Effector memory CD8-positive, alpha-beta T cell (primary cell): ENCODE measurements at regions not wholly inside any gene's neighbourhood (a gene's known extent, or its start where the extent isn't known, plus 50 kb on each side); places are given as distances from the start of the nearest gene placed in this dataset.

Experiments
- ATAC-seq: fragments of 150-1000 bp; cut with Tn5 transposase; replicated peaks from 2 replicates; pipeline ENCODE4 v1.10.0; 2021; ENCODE audit warnings: mild to moderate bottlenecking, moderate library complexity
- DNase-seq, 3 experiments: peaks; one replicate each; pipeline ENCODE4 v3.0.0; 2021
- H3K27ac Mint-ChIP-seq, 2 donors: one replicate each; pipeline ENCODE4 v1.8.0; 2022; ENCODE audit warnings: mild to moderate bottlenecking in 2 of 2, mixed read lengths in 2 of 2, moderate library complexity in 2 of 2
- H3K27me3 Mint-ChIP-seq, 2 donors: one replicate each; pipeline ENCODE4 v1.8.0; 2022; ENCODE audit warnings: mixed read lengths in 2 of 2
- H3K36me3 Mint-ChIP-seq: one replicate; pipeline ENCODE4 v1.8.0; 2022; ENCODE audit warnings: mild to moderate bottlenecking, moderate library complexity, mixed read lengths; ENCODE audit not compliant: insufficient read depth
- H3K4me1 Mint-ChIP-seq, 2 donors: one replicate each; pipeline ENCODE4 v1.8.0; 2022; ENCODE audit warnings: low read depth in 2 of 2, mixed read lengths in 2 of 2
- H3K4me3 Mint-ChIP-seq, 2 donors: one replicate each; pipeline ENCODE4 v1.8.0; 2022; ENCODE audit warnings: mild to moderate bottlenecking in 2 of 2, mixed read lengths in 2 of 2, moderate library complexity in 2 of 2
- H3K9me3 Mint-ChIP-seq, 2 donors: one replicate each; pipeline ENCODE4 v1.8.0; 2022; ENCODE audit warnings: mixed read lengths in 2 of 2

- no peaks in the 10 kb centered on the region for H3K27me3 Mint-ChIP-seq
- ATAC-seq, result no peak
- no peak overlapping the region for H3K27ac Mint-ChIP-seq
- no peaks in the 10 kb centered on the region for H3K4me1 Mint-ChIP-seq
- H3K9me3 Mint-ChIP-seq, result peaks cover 4 to 5% of the 10 kb centered on the region in 2 donors
- no peak overlapping the region for H3K4me3 Mint-ChIP-seq
- H3K36me3 Mint-ChIP-seq, result no peaks in the 10 kb centered on the region
- no peak for DNase-seq
Measured at GRCh38 chr17:71935341-71935740, 185.5 kb upstream of the SOX9 start.

DNA sequence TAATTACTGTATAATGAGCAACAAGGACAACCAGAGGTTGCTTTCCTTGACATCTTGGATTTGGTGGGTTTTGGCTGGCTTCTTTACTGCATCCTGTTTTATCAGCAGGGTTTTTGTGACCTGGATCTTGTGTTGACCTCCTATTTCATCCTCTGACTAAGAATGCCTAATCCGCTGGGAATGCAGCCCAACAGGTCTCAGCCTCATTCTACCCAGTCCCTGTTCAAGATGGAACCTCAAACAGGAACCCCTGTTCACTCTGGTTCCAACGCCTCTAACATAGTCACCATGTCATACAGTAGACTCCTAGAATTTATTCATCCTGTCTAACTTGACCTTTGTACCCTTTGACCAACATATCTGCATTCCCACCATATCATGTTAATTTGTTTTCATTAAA is 183.8 kb upstream of the SOX9 start:
- ATAC-seq (no peak), DNase-seq (no peak)
- Mint-ChIP-seq H3K27ac (no peak overlapping the region), H3K4me1 (no peaks in the 10 kb centered on the region), H3K9me3 (peaks cover 2 to 5% of the 10 kb centered on the region in 2 donors), H3K4me3 (no peak overlapping the region), H3K36me3 (no peaks in the 10 kb centered on the region), H3K27me3 (no peaks in the 10 kb centered on the region)

GRCh38 chr17:71937914-71938313 is 182.9 kb upstream of the SOX9 start:
- Mint-ChIP-seq H3K4me1 (no peaks in the 10 kb centered on the region), H3K36me3 (no peaks in the 10 kb centered on the region), H3K27ac (no peak overlapping the region), H3K27me3 (no peaks in the 10 kb centered on the region), H3K9me3 (peaks cover 2 to 5% of the 10 kb centered on the region in 2 donors), H3K4me3 (no peak overlapping the region)
- DNase-seq (no peak), ATAC-seq (no peak)

DNA sequence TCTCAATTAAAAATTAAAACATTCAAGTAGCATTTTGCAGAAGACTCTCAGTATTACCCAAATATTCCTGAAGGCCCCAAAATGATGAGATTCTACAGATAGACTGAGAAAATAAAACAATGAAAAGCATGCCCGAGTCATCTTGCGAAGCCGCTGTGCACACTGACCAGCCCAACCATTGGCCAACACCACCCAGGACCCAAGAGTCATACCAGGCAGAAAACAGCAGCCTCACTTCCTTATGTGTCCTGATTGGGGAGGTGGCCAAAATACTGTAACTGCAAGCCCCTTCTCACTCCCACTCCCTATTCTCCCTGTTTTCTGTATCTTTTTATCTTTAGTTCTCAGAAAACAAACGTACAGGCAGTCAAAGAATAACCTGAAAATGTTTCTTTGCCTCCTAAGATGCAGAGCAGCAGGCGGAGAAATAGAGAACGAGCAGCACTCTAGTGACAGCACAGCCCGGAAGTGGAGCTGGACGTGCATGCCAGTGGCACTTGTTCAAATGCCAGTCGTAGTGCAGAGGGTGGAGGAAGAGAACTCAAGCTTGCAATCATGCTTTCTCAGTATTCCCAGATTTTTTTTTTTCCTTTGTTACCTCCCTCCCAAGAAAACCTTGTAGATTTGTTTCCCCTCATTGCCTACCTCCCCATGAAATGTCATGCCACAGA is 182.3 kb upstream of the SOX9 start:
- no peak for ATAC-seq
- Mint-ChIP-seq H3K9me3 (peaks cover 2 to 5% of the 10 kb centered on the region in 2 donors), H3K4me3 (no peak overlapping the region), H3K27ac (no peak overlapping the region), H3K27me3 (no peaks in the 10 kb centered on the region), H3K36me3 (no peaks in the 10 kb centered on the region), H3K4me1 (no peaks in the 10 kb centered on the region)
- no peak for DNase-seq

DNA sequence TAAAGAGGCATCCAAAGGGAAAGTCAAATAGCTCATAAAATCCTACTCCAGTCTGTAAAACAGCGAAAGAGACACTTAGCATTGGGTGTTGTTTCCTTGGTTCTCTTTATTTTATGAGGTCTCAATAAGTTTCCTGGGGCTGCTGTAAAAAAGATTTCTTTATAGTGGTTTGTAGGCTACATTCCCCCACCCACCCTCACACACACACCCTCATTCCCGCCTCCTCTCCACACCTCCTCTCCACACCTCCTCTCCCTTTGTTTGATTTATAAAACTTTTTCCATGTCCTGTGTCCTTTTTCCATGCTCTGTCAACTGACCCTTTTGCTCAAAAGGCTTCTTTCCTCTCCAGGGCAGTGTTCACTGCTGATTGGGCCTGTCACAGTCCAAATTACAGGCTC is 178.9 kb upstream of the SOX9 start:
- Mint-ChIP-seq H3K27ac (no peak overlapping the region), H3K9me3 (peaks cover 2 to 22% of the 10 kb centered on the region in 2 donors), H3K27me3 (no peaks in the 10 kb centered on the region), H3K4me3 (no peak overlapping the region), H3K4me1 (no peaks in the 10 kb centered on the region), H3K36me3 (no peaks in the 10 kb centered on the region)
- no peak for ATAC-seq
- DNase-seq, result no peak

DNA sequence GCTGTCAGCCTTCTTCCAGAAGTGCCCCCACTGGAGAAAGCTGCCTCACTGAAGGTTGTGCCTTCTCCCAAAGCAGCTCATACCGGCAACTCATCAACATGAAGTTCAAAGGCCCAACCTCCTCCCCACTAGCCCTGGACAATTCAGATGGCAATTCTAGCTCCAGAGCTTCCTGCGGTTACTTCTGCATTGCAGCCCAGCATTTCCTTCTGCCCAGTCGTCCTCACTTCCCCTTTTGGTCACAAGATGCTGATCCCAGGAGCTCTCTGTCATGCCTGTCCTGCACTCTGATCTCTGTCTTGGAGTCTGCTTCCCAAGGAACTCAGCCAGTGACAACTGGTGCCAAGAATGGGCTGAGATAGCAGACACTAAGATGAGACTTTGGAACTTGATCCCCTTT is 178.2 kb upstream of the SOX9 start:
- ATAC-seq, result no peak
- no peaks in the 10 kb centered on the region for H3K27me3 Mint-ChIP-seq

DNA sequence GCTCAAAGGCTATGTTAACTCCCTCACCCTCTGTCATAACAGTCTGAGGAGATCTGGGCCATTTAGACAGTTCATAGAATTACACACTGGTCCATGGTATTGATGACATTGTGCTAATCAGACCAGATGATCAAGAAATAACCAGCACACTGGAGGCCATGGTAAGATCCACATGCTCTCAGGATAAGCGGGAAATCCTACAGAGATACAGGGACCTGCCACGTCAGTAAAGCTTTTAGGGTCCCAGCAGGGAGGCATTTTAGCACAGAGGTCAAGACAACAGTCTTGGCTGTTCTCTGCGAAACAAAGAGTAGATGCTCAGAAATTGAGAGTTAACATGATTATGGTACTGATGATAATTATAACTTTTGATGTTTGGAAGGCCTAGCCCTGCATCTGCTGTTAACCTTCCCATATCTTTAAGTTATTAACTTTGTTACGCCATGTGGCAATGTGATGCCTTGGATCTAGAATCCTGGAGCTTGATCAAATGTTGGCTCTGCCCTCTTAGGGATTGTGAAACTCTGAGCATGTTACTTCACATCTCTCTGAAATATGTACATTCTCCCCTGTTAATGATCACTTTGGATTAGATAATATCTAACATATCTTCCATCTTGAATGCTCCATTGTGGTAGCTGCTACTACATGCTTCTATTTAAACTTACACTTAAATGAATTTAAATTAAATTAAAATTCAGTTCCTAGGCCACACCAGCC is 172.0 kb upstream of the SOX9 start:
- no peak overlapping the region for H3K27ac Mint-ChIP-seq

More for the DNA sequence above, 178.2 kb upstream of the SOX9 start:
- Mint-ChIP-seq H3K27ac (no peak overlapping the region), H3K4me1 (no peaks in the 10 kb centered on the region), H3K4me3 (no peak overlapping the region), H3K36me3 (no peaks in the 10 kb centered on the region), H3K9me3 (peaks cover 2 to 22% of the 10 kb centered on the region in 2 donors)
- DNase-seq, result no peak

GRCh38 chr17:71959154-71959553 is 161.7 kb upstream of the SOX9 start:
- Mint-ChIP-seq H3K9me3 (peaks cover 7 to 9% of the 10 kb centered on the region in 2 donors), H3K4me3 (no peak overlapping the region), H3K36me3 (no peaks in the 10 kb centered on the region), H3K27ac (no peak overlapping the region), H3K27me3 (no peaks in the 10 kb centered on the region), H3K4me1 (no peaks in the 10 kb centered on the region)
- no peak for ATAC-seq
- no peak for DNase-seq

More for the DNA sequence above, 172.0 kb upstream of the SOX9 start:
- Mint-ChIP-seq H3K36me3 (no peaks in the 10 kb centered on the region), H3K4me1 (no peaks in the 10 kb centered on the region), H3K27me3 (no peaks in the 10 kb centered on the region), H3K9me3 (peaks cover 1 to 21% of the 10 kb centered on the region in 2 donors), H3K4me3 (no peak overlapping the region)
- DNase-seq (no peak), ATAC-seq (no peak)

DNA sequence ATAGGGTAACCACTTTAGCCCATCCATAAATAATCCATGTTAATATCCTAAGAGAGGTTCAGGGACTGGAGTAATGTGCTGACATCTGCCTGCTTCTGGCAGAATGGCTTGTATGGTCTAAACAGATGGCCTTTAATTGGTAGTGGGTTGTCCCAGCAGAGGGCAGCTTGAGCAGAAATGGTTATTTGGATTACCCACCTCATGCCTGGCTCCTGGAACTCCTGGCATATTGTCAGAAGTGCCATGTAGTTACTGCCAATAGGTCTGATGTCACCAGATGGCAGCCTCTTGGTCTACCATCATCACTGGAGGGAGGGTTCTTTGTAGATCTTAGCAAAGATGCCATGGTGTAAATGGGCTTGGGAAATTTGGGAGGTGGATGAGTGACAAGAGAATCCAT is 157.5 kb upstream of the SOX9 start:
- Mint-ChIP-seq H3K27me3 (no peaks in the 10 kb centered on the region), H3K9me3 (peaks cover 0 to 4% of the 10 kb centered on the region in 2 donors), H3K27ac (no peak overlapping the region), H3K36me3 (no peaks in the 10 kb centered on the region), H3K4me1 (no peaks in the 10 kb centered on the region), H3K4me3 (no peak overlapping the region)
- DNase-seq (no peak), ATAC-seq (no peak)

DNA sequence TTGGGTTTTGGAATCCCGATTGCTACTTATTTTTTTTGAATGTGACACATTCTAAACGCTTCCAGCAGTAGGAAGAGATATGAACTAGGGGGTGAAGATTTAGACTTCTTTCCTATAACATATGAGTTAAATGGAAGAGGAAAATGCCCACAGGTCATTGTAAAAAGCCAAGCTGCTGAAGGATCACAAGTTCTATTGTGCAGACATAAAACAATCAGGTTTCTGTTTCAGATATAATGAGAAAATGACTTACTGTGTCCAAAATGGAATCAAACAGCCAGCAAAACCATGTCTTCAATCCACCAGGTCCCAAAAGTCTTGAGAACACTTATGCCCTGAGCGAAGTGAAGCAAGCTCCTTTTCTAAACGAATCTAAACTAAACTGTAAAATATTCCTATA is 157.0 kb upstream of the SOX9 start:
- ATAC-seq, result no peak
- Mint-ChIP-seq H3K4me3 (no peak overlapping the region), H3K9me3 (peaks cover 0 to 4% of the 10 kb centered on the region in 2 donors), H3K4me1 (no peaks in the 10 kb centered on the region), H3K36me3 (no peaks in the 10 kb centered on the region), H3K27me3 (no peaks in the 10 kb centered on the region), H3K27ac (no peak overlapping the region)
- no peak for DNase-seq

DNA sequence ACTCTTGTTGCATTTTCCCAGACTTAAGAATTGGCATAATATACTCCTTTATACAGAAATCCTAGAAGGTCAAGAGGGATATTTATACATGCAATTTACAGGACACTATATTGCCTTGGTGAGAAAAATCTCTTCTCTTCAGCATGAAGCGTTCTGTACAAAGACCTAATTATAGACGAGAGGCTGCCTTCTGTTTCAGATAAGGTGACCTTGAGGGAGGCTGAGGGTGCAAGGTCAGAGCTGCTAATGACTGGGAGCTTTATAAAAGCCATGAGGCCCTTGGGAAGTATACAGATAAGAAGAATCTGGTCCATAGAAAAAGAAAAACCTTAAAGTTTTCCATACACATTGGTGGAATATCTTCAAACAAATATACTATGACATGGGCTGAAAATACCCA is 156.3 kb upstream of the SOX9 start:
- Mint-ChIP-seq H3K4me3 (no peak overlapping the region), H3K36me3 (no peaks in the 10 kb centered on the region), H3K9me3 (peaks cover 0 to 2% of the 10 kb centered on the region in 2 donors), H3K27me3 (no peaks in the 10 kb centered on the region), H3K27ac (no peak overlapping the region), H3K4me1 (no peaks in the 10 kb centered on the region)
- ATAC-seq (no peak), DNase-seq (no peak)

DNA sequence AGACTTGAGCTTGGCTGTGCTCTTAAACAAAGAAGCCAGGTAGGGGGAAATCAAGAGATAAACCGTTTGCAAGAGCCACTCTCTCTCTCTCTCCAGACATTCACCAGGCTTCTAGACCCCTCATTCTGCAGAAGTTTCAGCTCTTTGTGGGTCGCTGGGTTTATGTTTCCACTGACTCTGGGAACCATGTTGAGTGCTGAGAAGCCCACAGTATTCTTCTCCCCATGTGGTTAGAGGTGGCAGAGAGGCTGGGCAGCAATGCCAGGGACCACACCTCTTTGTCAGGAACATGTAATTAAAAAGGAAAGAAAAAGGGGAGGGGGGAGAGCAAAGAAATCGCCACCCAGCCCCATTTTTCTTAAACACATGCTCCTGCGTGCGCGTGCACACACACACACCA is 154.8 kb upstream of the SOX9 start:
- no peaks in the 10 kb centered on the region for H3K4me1 Mint-ChIP-seq
- H3K36me3 Mint-ChIP-seq, result no peaks in the 10 kb centered on the region
- no peaks in the 10 kb centered on the region for H3K9me3 Mint-ChIP-seq
- H3K27me3 Mint-ChIP-seq, result no peaks in the 10 kb centered on the region
- DNase-seq, result no peak
- no peak for ATAC-seq
- no peak overlapping the region for H3K4me3 Mint-ChIP-seq
- no peak overlapping the region for H3K27ac Mint-ChIP-seq

GRCh38 chr17:71966459-71967313 is 154.1 kb upstream of the SOX9 start:
- DNase-seq (no peak), ATAC-seq (no peak)
- H3K27ac Mint-ChIP-seq, result no peak overlapping the region

More at GRCh38 chr17:71966459-71967313, 154.1 kb upstream of the SOX9 start:
- Mint-ChIP-seq H3K27me3 (no peaks in the 10 kb centered on the region), H3K9me3 (no peaks in the 10 kb centered on the region), H3K36me3 (no peaks in the 10 kb centered on the region), H3K4me3 (no peak overlapping the region), H3K4me1 (no peaks in the 10 kb centered on the region)
